HepG2 (cell line): ENCODE measurements at regions not wholly inside any gene's neighbourhood (a gene's known extent, or its start where the extent isn't known, plus 50 kb on each side); places are given as distances from the start of the nearest gene placed in this dataset.

Source experiments
- ATAC-seq: fragments of 200-7000 bp; cut with Tn5 transposase; 3 replicates; pipeline ENCODE4 v1.9.1; 2020; ENCODE audit warnings: mild to moderate bottlenecking, moderate library complexity
- BruUV-seq: library from RNA; stranded (reverse); fragments of 400-500 nt; replicated peaks from 2 replicates; lab custom pipeline; 2021; lab: Mats Ljungman, UMichigan
- CTCF ChIA-PET: fragments of 300-600 bp; formaldehyde crosslinking; extraction: SDS; loops from one replicate; lab custom pipeline; 2021; ENCODE audit warnings: low total read pairs, inconsistent platforms, low intra/inter-chr PET ratio; lab: Yijun Ruan, JAX
- POLR2A ChIA-PET: fragments of 350-600 bp; sonication (Branson Sonifier 250); formaldehyde crosslinking; loops from one replicate; lab custom pipeline; 2020; ENCODE audit warnings: antibody characterized with exemption, inconsistent platforms; lab: Yijun Ruan, JAX
- DNase-seq: peaks from one replicate; pipeline ENCODE4 v3.0.0-alpha.2; 2015; ENCODE audit warnings: low spot score
- FAIRE-seq: peaks from 3 replicates; lab custom pipeline; 2011; peaks lifted over from hg19 to GRCh38; lab: Jason Lieb, UNC
- H2AFZ ChIP-seq: one replicate; pipeline ENCODE4 v1.6.1; 2011; ENCODE audit warnings: low read length, inconsistent platforms
- H3K27ac ChIP-seq: fragments of 300-600 bp; 3 replicates; pipeline ENCODE4 v1.8.0; 2011; ENCODE audit warnings: mixed run types, mild to moderate bottlenecking, mixed read lengths, low read length, inconsistent platforms; ENCODE audit not compliant: insufficient read depth; ENCODE audit errors: extremely low read length
- H3K27me3 ChIP-seq, 2 experiments: fragments of 200-600 bp in 1 of 2; 2 replicates in 1 of 2; 3 replicates in 1 of 2; pipeline versions ENCODE4 v1.6.0 to v1.8.0; 2011; ENCODE audit warnings: low read length in 2 of 2, mild to moderate bottlenecking in 2 of 2, moderate library complexity in 2 of 2, inconsistent platforms in 1 of 2; ENCODE audit not compliant: insufficient read depth in 2 of 2, control insufficient read depth in 1 of 2
- H3K36me3 ChIP-seq, 2 experiments: fragments of 200-600 bp in 1 of 2; replicated peaks in 1 of 2; 2 replicates in 1 of 2; 3 replicates in 1 of 2; pipeline versions ENCODE4 v1.5.1 to v1.8.0; 2011; ENCODE audit warnings: low read length in 2 of 2, inconsistent platforms in 1 of 2; ENCODE audit not compliant: insufficient read depth in 2 of 2, control insufficient read depth in 1 of 2
- H3K4me1 ChIP-seq: 2 replicates; pipeline ENCODE4 v1.5.1; 2012; ENCODE audit warnings: low read length, inconsistent platforms; ENCODE audit not compliant: insufficient read depth
- H3K4me2 ChIP-seq: 2 replicates; pipeline ENCODE4 v1.6.0; 2011; ENCODE audit warnings: low read depth, low read length, inconsistent platforms
- H3K4me3 ChIP-seq, 3 experiments: fragments of 200-600 bp in 1 of 3; sonication (generic), shearing (Covaris generic) in 1 of 3; replicated peaks in 1 of 3; 2 replicates each; pipeline ENCODE4 v1.5.1; 2011 to 2016; ENCODE audit warnings: low read length in 3 of 3, inconsistent platforms in 2 of 3, low read depth in 2 of 3, mild to moderate bottlenecking in 2 of 3, control low read depth in 1 of 3, mixed read lengths in 1 of 3; ENCODE audit not compliant: insufficient read depth in 1 of 3
- H3K79me2 ChIP-seq: one replicate; pipeline ENCODE4 v1.6.1; 2011; ENCODE audit warnings: low read length, inconsistent platforms; ENCODE audit not compliant: insufficient read depth
- H3K9ac ChIP-seq: 2 replicates; pipeline ENCODE4 v1.6.0; 2011; ENCODE audit warnings: mild to moderate bottlenecking, low read depth, low read length, inconsistent platforms; ENCODE audit not compliant: insufficient read depth
- H3K9me3 ChIP-seq: 2 replicates; pipeline ENCODE4 v1.5.1; 2012; ENCODE audit warnings: mild to moderate bottlenecking, low read length
- H4K20me1 ChIP-seq: 2 replicates; pipeline ENCODE4 v1.6.0; 2011; ENCODE audit warnings: inconsistent platforms, mild to moderate bottlenecking, low read length, moderate library complexity; ENCODE audit not compliant: insufficient read depth
- CEBPB ChIP-seq: IDR thresholded peaks from 2 replicates; pipeline ENCODE4 v1.6.1; 2011; ENCODE audit warnings: low read depth, low read length, improper control_type of control experiment, borderline replicate concordance
- FOXO1 ChIP-seq: sonication (generic); formaldehyde crosslinking; IDR thresholded peaks from 2 replicates; pipeline ENCODE4 v1.4.0; 2020; ENCODE audit warnings: missing genetic modification reagents
- MIER3 ChIP-seq: IDR thresholded peaks from 2 replicates; pipeline ENCODE4 v1.6.1; 2016; ENCODE audit warnings: missing compliant biosample characterization, borderline replicate concordance
- PTBP1 ChIP-seq: fragments of 200-400 bp; formaldehyde crosslinking; IDR thresholded peaks from 2 replicates; pipeline ENCODE4 v1.6.1; 2018; ENCODE audit warnings: low read length, low read depth; ENCODE audit not compliant: poor library complexity, severe bottlenecking
- ZNF441 ChIP-seq: sonication (generic); formaldehyde crosslinking; IDR thresholded peaks from 2 replicates; pipeline ENCODE4 v1.7.0; 2021; ENCODE audit warnings: missing genetic modification reagents, borderline replicate concordance
- WGBS: methylation state at CpG from one replicate; pipeline ENCODE4 v1.1.6; 2017; ENCODE audit warnings: low lambda C conversion rate; 5-methylcytosine and 5-hydroxymethylcytosine counted together
- in situ Hi-C: cut with HindIII; loops from 2 replicates; pipeline ENCODE4 v1.10.0; 2017; ENCODE audit warnings: low pct_unique_long_range_greater_than_20kb; ENCODE audit not compliant: extremely low pct_ligation_motif_present
- intact Hi-C: fragments of 100-400 bp; cut with micrococcal nuclease; formaldehyde crosslinking; loops from one replicate; pipeline ENCODE4 v1.10.0; 2022; ENCODE audit not compliant: unreplicated experiment
- TF ChIP-seq, protein P1 (sequence below): sonication (generic); formaldehyde crosslinking; IDR thresholded peaks from 2 replicates; pipeline ENCODE4 v1.4.0; 2020; ENCODE audit warnings: missing genetic modification reagents

DNA sequence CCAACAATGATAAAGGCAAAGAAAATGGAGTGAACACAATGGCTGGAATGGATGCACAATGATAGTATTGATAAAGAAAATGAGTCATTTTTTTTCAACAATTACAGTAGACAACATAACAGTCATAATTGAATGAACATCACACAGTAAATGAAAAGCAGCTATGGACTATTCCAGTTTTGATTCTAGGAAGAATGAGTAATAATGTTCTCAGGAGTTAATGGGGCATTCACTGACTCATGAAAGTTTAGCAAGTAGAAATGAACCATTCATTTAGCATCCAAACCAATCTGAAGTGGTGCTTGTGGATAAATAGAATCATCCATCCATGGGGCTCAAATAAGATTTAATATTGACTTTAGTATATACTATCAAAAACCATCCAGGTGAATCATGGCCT lies 1029.5 kb upstream of the GJE1 start:
- no peak overlapping the region for H3K4me3 ChIP-seq
- no peak for TF ChIP-seq MIER3
- no peak for TF ChIP-seq ZNF441
- TF ChIP-seq PTBP1, result no peak
- TF ChIP-seq, protein P1, sequence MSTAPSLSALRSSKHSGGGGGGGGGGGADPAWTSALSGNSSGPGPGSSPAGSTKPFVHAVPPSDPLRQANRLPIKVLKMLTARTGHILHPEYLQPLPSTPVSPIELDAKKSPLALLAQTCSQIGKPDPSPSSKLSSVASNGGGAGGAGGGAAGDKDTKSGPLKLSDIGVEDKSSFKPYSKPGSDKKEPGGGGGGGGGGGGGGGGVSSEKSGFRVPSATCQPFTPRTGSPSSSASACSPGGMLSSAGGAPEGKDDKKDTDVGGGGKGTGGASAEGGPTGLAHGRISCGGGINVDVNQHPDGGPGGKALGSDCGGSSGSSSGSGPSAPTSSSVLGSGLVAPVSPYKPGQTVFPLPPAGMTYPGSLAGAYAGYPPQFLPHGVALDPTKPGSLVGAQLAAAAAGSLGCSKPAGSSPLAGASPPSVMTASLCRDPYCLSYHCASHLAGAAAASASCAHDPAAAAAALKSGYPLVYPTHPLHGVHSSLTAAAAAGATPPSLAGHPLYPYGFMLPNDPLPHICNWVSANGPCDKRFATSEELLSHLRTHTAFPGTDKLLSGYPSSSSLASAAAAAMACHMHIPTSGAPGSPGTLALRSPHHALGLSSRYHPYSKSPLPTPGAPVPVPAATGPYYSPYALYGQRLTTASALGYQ, result no peak
- H3K36me3 ChIP-seq, result no peaks in the 10 kb centered on the region
- in situ Hi-C loops, result no loop called here
- DNase-seq (no peak), ATAC-seq (no peak), FAIRE-seq (no peak)
- no peaks in the 10 kb centered on the region for H4K20me1 ChIP-seq
- no peak overlapping the region for H3K27ac ChIP-seq
- H3K4me2 ChIP-seq, result no peak overlapping the region
- H3K9ac ChIP-seq, result no peak overlapping the region
- H3K4me1 ChIP-seq, result no peaks in the 10 kb centered on the region
- no TSS peak for BruUV-seq
- H3K79me2 ChIP-seq, result no peaks in the 10 kb centered on the region
- no peak overlapping the region for H2AFZ ChIP-seq
- intact Hi-C loops, result no loop called here
- ChIA-PET POLR2A (no interaction called here), CTCF (no interaction called here)
- H3K27me3 ChIP-seq, result no peaks in the 10 kb centered on the region
- no peaks in the 10 kb centered on the region for H3K9me3 ChIP-seq

DNA sequence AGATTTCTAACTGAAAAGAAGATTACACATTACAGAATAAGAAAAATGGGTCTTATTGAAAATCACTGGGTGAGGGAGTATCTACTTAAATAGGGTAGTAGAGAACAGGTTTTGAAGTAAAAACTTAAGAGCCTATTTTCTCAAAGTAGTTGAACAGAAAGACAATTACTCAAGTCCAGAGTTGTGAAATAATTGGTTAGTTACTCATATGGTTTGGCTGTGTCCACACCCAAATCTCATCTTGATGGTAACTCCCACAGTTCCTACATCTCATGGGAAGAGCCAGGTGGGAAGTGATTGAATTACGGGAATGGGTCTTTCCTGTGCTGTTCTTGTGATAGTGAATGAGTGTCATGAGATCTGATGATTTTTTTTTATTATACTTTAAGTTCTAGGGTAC lies 1035.3 kb upstream of the GJE1 start:
- no peaks in the 10 kb centered on the region for H4K20me1 ChIP-seq
- H3K79me2 ChIP-seq, result no peaks in the 10 kb centered on the region
- H2AFZ ChIP-seq, result no peak overlapping the region
- H3K27me3 ChIP-seq, result no peaks in the 10 kb centered on the region; a peak in 1 of 5 replicates
- no peak overlapping the region for H3K9ac ChIP-seq
- TF ChIP-seq CEBPB, result 0 out of 2 replicates have a peak, but pooled peaks have one; percentile 20
- no peak for TF ChIP-seq FOXO1
- H3K27ac ChIP-seq, result no peak overlapping the region
- in situ Hi-C loops, result no loop called here
- intact Hi-C loops, result no loop called here
- CTCF ChIA-PET, result no interaction called here
- no peak overlapping the region for H3K4me2 ChIP-seq
- no TSS peak for BruUV-seq
- no peaks in the 10 kb centered on the region for H3K4me1 ChIP-seq
- no peak for ATAC-seq
- H3K36me3 ChIP-seq, result no peaks in the 10 kb centered on the region
- 0% methylated on average over 1 of the region's 1 CpG for WGBS
- FAIRE-seq, result no peak
- DNase-seq, result no peak
- POLR2A ChIA-PET, result no interaction called here
- no peak overlapping the region for H3K4me3 ChIP-seq
- H3K9me3 ChIP-seq, result no peaks in the 10 kb centered on the region
